Smooth muscle cell (in vitro differentiated cells): ENCODE measurements at regions not wholly inside any gene's neighbourhood (a gene's known extent, or its start where the extent isn't known, plus 50 kb on each side); places are given as distances from the start of the nearest gene placed in this dataset.

Source experiments
- DNase-seq: peaks from one replicate; lab custom pipeline; 2025; ENCODE audit not compliant: unreplicated experiment; lab: John Stamatoyannopoulos, UW
- H2AFZ ChIP-seq: fragments of 200-600 bp; sonication (generic); 2 replicates; pipeline ENCODE4 v1.6.0; 2016; ENCODE audit warnings: antibody characterized with exemption, low read depth, mild to moderate bottlenecking
- H3F3A ChIP-seq: fragments of 200-600 bp; sonication (generic); 2 replicates; pipeline ENCODE4 v1.6.0; 2017; ENCODE audit warnings: antibody characterized with exemption, low read depth
- H3K27ac ChIP-seq: fragments of 200-600 bp; sonication (generic); 2 replicates; pipeline ENCODE4 v1.5.1; 2016; ENCODE audit warnings: low read depth, mild to moderate bottlenecking
- H3K27me3 ChIP-seq: fragments of 200-600 bp; sonication (generic); 2 replicates; pipeline ENCODE4 v1.6.1; 2016; ENCODE audit warnings: low read depth, mild to moderate bottlenecking
- H3K36me3 ChIP-seq: fragments of 200-600 bp; sonication (generic); 2 replicates; pipeline ENCODE4 v1.5.1; 2016; ENCODE audit warnings: low read depth
- H3K4me1 ChIP-seq: fragments of 200-600 bp; sonication (generic); 2 replicates; pipeline ENCODE4 v1.5.1; 2016; ENCODE audit warnings: low read depth
- H3K4me2 ChIP-seq: fragments of 200-600 bp; sonication (generic); 2 replicates; pipeline ENCODE4 v1.6.0; 2016; ENCODE audit warnings: mild to moderate bottlenecking
- H3K4me3 ChIP-seq: fragments of 200-600 bp; sonication (generic); 2 replicates; pipeline ENCODE4 v1.5.1; 2016; ENCODE audit warnings: mild to moderate bottlenecking
- H3K79me2 ChIP-seq: fragments of 200-600 bp; sonication (generic); 2 replicates; pipeline ENCODE4 v1.6.0; 2016; ENCODE audit warnings: low read depth, mild to moderate bottlenecking
- H3K9ac ChIP-seq: fragments of 200-600 bp; sonication (generic); 2 replicates; pipeline ENCODE4 v1.6.0; 2016; ENCODE audit warnings: low read depth
- H3K9me3 ChIP-seq: fragments of 200-600 bp; sonication (generic); replicated peaks from 2 replicates; pipeline ENCODE4 v1.5.1; 2016; ENCODE audit warnings: low read depth
- H4K20me1 ChIP-seq: fragments of 200-600 bp; sonication (generic); 2 replicates; pipeline ENCODE4 v1.6.0; 2016; ENCODE audit warnings: low read depth
- WGBS: methylation state at CpG from one replicate; pipeline ENCODE4 v1.1.7; 2016; ENCODE audit warnings: low lambda C conversion rate; 5-methylcytosine and 5-hydroxymethylcytosine counted together
- TF ChIP-seq, protein P1 (sequence below): fragments of 200-600 bp; sonication (generic); IDR thresholded peaks from 2 replicates; pipeline ENCODE4 v1.5.1; 2017; ENCODE audit warnings: borderline replicate concordance, mild to moderate bottlenecking, antibody characterized with exemption; ENCODE audit not compliant: insufficient read depth, poor library complexity, severe bottlenecking

DNA sequence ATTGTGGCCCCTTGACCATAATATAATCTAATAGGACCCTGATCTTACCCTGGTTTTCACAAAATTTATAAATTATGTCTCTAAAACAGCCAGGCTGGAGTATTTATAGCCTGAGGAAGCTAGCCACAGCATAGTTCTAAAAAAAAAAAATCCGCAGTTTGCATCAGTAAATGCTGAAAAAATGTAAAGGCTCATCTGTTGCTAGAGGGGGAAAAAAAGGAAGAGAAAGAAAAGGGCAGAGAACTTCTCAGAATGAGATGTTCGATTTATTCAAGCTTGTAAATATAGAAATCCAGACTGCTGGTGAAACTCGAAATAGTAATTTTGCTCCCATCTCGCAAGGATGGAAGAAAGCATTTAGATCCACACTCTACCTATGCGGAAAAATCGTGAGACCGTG is 467.5 kb downstream of the NTRK2 start:
- Histone ChIP-seq H3K4me1 (no peaks in the 10 kb centered on the region), H3K9ac (no peak overlapping the region), H3K9me3 (no peaks in the 10 kb centered on the region), H3K27ac (no peak overlapping the region), H3K36me3 (no peaks in the 10 kb centered on the region), H3K27me3 (no peaks in the 10 kb centered on the region), H2AFZ (no peak overlapping the region), H4K20me1 (no peaks in the 10 kb centered on the region), H3K4me3 (no peak overlapping the region), H3K79me2 (no peaks in the 10 kb centered on the region), H3F3A (peaks cover 3% of the 10 kb centered on the region), H3K4me2 (peak overlapping the region; percentile 21)
- DNase-seq: no peak
- TF ChIP-seq, protein P1, sequence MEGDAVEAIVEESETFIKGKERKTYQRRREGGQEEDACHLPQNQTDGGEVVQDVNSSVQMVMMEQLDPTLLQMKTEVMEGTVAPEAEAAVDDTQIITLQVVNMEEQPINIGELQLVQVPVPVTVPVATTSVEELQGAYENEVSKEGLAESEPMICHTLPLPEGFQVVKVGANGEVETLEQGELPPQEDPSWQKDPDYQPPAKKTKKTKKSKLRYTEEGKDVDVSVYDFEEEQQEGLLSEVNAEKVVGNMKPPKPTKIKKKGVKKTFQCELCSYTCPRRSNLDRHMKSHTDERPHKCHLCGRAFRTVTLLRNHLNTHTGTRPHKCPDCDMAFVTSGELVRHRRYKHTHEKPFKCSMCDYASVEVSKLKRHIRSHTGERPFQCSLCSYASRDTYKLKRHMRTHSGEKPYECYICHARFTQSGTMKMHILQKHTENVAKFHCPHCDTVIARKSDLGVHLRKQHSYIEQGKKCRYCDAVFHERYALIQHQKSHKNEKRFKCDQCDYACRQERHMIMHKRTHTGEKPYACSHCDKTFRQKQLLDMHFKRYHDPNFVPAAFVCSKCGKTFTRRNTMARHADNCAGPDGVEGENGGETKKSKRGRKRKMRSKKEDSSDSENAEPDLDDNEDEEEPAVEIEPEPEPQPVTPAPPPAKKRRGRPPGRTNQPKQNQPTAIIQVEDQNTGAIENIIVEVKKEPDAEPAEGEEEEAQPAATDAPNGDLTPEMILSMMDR: no peak
- 96% methylated on average over 7 of the region's 7 CpGs for WGBS

DNA sequence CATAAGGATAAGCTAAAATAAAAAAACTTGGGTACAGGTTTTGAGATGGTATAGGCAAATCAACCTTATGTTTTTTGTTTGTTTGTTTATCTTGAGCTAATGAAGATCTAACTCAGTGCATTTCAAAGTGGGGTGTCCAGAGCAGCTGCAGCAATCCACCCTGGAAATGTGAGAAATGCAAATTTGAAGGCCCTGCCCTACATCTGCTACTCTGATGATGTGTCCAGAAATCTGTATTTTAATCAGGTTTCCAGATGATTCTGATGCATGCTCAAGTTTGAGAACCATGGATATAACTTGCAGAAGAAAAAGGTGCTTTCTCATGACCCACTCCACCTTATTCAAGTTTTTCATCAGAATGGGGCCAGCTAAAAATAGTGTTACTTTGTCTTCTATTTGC is 467.0 kb downstream of the NTRK2 start:
- TF ChIP-seq, protein P1: no peak
- H3K4me1 ChIP-seq: no peaks in the 10 kb centered on the region
- H3F3A ChIP-seq: peaks cover 3% of the 10 kb centered on the region
- H3K4me3 ChIP-seq: no peak overlapping the region
- H3K27ac ChIP-seq: no peak overlapping the region
- H3K9me3 ChIP-seq: no peaks in the 10 kb centered on the region
- no peaks in the 10 kb centered on the region for H3K36me3 ChIP-seq
- no peaks in the 10 kb centered on the region for H4K20me1 ChIP-seq
- no peak for DNase-seq
- no peak overlapping the region for H2AFZ ChIP-seq
- no peaks in the 10 kb centered on the region for H3K79me2 ChIP-seq
- H3K4me2 ChIP-seq: no peak overlapping the region
- no peak overlapping the region for H3K9ac ChIP-seq
- no peaks in the 10 kb centered on the region for H3K27me3 ChIP-seq

DNA sequence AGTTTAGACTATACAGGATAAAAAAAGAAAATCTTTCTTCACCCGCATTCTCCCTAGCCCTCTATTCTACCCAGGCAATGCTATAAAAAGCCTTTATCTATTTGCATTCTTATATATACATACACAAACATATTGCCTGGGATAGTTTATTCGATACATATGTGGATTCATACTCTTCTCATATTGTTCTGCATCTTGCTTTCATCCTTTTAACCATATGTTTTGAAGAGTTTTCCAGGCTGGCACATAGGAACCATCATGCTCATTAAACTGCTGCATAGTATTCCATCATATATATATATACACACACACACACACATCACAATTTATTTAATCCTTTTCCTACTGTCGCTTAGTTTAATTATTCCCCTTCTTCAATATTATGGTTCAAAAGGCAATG is 461.2 kb downstream of the NTRK2 start:
- WGBS: 91% methylated on average over 3 of the region's 3 CpGs
- no peaks in the 10 kb centered on the region for H3F3A ChIP-seq
- H2AFZ ChIP-seq: no peak overlapping the region
- H3K36me3 ChIP-seq: no peaks in the 10 kb centered on the region
- TF ChIP-seq, protein P1: no peak
- H3K27me3 ChIP-seq: no peaks in the 10 kb centered on the region
- no peak overlapping the region for H3K4me2 ChIP-seq
- no peaks in the 10 kb centered on the region for H3K79me2 ChIP-seq
- H3K9me3 ChIP-seq: no peaks in the 10 kb centered on the region
- H4K20me1 ChIP-seq: no peaks in the 10 kb centered on the region
- no peaks in the 10 kb centered on the region for H3K4me1 ChIP-seq
- H3K4me3 ChIP-seq: no peak overlapping the region
- no peak overlapping the region for H3K27ac ChIP-seq
- H3K9ac ChIP-seq: no peak overlapping the region
- DNase-seq: no peak

DNA sequence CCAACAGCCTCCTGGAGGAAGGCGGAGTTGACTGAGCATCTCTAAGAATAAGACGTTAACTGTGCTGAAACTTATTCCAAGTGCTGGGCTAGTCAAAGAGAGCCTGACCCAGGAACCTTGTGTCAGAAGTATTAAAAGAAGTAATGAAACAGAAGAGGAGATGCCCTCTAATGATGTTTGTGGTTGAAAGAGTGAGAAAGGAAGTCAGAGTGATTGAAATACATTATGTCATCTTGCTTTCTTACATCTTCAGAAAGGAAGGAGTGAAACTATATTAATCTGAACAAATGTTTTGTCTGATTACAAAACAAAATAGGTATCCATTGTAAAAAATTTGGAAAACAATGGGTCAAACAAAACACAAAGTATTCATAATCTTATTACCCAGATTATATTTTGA is 460.7 kb downstream of the NTRK2 start:
- Histone ChIP-seq H3K79me2 (no peaks in the 10 kb centered on the region), H3F3A (no peaks in the 10 kb centered on the region), H3K4me1 (no peaks in the 10 kb centered on the region), H3K9me3 (no peaks in the 10 kb centered on the region), H3K27ac (no peak overlapping the region), H3K4me2 (no peak overlapping the region), H3K4me3 (no peak overlapping the region), H2AFZ (no peak overlapping the region), H3K27me3 (no peaks in the 10 kb centered on the region), H3K9ac (no peak overlapping the region), H3K36me3 (no peaks in the 10 kb centered on the region), H4K20me1 (no peaks in the 10 kb centered on the region)
- TF ChIP-seq, protein P1: no peak
- 86% methylated on average over 2 of the region's 2 CpGs for WGBS
- no peak for DNase-seq
